Fibroblast of pulmonary artery (primary cell): ENCODE measurements at regions not wholly inside any gene's neighbourhood (a gene's known extent, or its start where the extent isn't known, plus 50 kb on each side); places are given as distances from the start of the nearest gene placed in this dataset.

Experiments
- DNase-seq: peaks from one replicate; pipeline ENCODE4 v3.0.0-alpha.2; 2010; ENCODE audit warnings: low read depth
- H3K4me3 ChIP-seq: replicated peaks from 2 replicates; pipeline ENCODE4 v1.5.1; 2011; ENCODE audit warnings: low read depth, mild to moderate bottlenecking, control low read depth, low read length, moderate library complexity
- TF ChIP-seq, protein P1 (sequence below): IDR thresholded peaks from 2 replicates; pipeline ENCODE4 v1.5.1; 2011; ENCODE audit warnings: mild to moderate bottlenecking, control low read depth, low read length, inconsistent platforms; ENCODE audit errors: missing control alignments

DNA sequence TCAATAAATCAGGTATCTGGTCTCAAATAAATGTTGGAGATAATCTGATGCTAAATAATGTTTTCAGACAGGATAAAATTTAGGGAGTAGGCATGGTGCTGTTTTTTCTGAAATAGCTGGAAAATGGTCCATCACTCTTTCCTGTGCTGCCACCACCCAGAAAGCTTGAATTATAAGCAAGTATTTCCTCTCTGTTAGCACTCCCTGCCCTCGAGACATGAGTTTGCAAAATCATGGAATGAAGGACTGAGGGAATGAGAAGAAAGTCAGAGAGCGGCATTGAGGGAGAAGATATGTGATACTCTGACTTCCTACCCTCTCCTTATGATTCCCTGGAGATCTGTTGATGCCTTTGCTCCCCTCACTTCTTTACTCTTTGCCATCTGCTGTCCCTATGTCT lies 1095.7 kb downstream of the IGSF11 start:
- DNase-seq: no peak
- TF ChIP-seq, protein P1, sequence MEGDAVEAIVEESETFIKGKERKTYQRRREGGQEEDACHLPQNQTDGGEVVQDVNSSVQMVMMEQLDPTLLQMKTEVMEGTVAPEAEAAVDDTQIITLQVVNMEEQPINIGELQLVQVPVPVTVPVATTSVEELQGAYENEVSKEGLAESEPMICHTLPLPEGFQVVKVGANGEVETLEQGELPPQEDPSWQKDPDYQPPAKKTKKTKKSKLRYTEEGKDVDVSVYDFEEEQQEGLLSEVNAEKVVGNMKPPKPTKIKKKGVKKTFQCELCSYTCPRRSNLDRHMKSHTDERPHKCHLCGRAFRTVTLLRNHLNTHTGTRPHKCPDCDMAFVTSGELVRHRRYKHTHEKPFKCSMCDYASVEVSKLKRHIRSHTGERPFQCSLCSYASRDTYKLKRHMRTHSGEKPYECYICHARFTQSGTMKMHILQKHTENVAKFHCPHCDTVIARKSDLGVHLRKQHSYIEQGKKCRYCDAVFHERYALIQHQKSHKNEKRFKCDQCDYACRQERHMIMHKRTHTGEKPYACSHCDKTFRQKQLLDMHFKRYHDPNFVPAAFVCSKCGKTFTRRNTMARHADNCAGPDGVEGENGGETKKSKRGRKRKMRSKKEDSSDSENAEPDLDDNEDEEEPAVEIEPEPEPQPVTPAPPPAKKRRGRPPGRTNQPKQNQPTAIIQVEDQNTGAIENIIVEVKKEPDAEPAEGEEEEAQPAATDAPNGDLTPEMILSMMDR: no peak
- no peak overlapping the region for H3K4me3 ChIP-seq

DNA sequence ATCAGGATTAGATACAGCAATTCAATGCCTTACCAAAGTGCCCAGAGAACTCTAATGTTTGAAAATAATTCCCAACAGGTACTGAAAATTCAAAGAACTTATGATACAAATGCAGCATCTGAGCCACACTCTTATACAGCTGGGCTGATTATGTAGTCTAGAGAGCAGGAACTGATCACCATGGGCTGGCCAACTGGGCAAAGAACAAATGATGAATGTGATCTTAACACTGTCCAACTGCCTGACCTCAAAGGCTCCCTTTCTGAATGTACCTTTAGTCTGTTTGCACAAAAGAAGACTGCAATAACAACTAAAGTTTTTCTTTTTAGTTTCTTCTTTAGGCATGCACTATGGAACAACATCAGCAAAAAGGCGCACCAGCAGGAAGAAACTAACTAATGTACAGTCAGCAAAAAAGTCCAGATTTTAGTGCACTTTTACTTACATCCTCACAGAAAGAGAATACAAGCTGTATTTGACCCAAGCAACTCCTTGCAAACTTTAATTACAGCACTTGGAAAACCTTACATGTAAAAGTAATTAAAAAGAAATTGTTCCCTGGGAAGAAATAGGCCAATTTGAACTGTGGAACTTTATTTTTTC lies 1095.1 kb downstream of the IGSF11 start:
- TF ChIP-seq, protein P1: no peak
- no peak overlapping the region for H3K4me3 ChIP-seq
- no peak for DNase-seq

DNA sequence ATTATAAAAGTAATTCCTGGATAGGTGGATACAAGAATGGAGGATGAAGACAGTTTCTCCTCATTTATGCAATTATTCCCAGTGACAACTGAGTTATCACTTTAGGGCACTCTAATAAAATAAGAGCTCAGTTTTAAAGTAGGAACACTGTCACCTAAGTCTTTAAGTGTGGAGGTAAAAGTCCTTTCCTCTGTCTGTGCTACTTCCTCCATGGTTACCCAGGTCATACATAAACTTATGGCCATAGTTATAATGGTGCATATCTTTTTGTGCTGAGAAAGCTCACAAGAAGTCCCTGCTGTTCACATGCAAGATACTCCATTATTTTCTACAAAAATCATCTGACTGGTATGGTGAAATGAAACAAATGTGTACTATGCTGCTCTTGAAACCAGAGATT lies 1093.6 kb downstream of the IGSF11 start:
- DNase-seq: no peak
- TF ChIP-seq, protein P1: no peak
- no peak overlapping the region for H3K4me3 ChIP-seq

DNA sequence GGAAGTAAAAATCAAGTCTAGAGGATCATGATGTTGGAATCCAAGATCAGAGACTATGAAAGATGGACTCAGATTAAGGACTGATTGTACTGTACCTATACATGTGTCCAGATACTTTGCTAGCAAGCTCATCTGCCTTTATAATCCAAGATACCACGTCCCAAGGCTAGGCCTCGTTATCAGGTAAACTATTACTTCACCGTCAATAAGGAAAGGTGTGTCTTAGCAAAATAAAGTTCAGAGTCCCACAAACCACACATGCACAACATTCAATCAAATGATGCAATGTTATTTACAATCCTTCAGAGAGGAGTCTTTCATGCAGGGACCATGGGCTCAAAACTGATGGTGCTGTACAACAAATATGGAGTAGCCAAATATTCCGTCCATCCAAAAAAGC lies 1092.9 kb downstream of the IGSF11 start:
- no peak overlapping the region for H3K4me3 ChIP-seq
- DNase-seq: no peak
- TF ChIP-seq, protein P1: no peak

DNA sequence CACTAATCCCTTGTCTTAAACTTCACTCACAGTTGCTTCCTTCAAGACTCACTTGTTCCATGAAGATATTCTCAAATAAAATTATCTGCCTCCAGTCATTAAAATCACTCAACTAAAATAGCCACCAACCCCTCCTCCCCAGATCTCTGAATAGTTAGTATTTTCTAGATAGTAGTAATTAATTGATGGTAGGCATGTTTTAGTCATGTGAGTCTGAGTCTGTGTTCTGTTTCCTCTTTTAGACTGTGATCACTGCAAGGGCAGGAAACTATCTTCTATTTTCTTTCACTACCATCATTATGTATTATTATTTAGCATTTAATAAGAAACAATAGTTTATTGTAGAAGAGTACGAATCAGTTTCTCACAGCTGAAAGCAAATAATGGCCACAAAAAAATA lies 1080.5 kb downstream of the IGSF11 start:
- DNase-seq: no peak
- TF ChIP-seq, protein P1: no peak
- H3K4me3 ChIP-seq: no peak overlapping the region

DNA sequence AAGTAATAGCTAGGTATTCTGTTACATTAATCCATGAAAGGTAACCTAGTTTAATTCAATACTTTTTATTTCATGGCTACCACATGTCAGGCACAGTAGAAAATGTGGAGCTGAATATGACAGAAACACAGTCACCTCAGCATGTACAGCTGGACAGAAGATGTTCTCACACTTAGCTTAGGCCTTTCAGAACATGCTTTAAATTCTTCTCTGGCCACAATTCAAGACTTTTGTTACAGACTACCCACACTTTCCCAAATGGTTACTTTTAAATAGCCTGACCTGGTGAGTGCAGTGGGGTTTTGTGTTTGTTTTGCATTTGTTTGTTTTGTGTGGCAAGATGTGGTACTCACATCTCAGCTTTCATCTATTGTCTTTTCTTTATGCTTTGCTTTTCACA lies 1079.5 kb downstream of the IGSF11 start:
- no peak overlapping the region for H3K4me3 ChIP-seq
- no peak for DNase-seq
- TF ChIP-seq, protein P1: no peak

DNA sequence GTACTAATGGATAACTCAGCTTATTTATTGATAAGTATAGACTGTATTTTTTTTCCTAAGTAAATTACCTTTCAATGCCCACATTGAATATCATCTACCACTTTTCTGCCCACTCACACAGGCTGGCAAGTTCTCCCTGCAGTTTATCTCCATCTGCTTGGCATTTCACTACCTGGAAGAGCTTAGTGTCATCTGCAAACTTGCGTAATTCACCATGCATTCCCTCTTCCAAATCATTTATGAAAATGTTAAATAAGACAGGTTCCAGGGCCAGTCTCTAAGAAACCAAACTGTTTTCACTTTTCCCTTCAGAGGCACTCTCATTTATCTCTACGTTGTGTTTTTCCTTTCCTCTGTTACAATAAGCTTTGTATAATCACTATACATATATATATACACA lies 1076.6 kb downstream of the IGSF11 start:
- H3K4me3 ChIP-seq: no peak overlapping the region
- TF ChIP-seq, protein P1: no peak
- no peak for DNase-seq
